ENCODE measurements at regions not wholly inside any gene's neighbourhood (a gene's known extent, or its start where the extent isn't known, plus 50 kb on each side); places are given as distances from the start of the nearest gene placed in this dataset.

- H3K27ac ChIP-seq (ENCODE audit: extremely low read depth, low read depth, low read length) = no peak overlapping the region
- TF ChIP-seq PRDM6 (tag by site-specific recombination; IDR thresholded peaks at IDR 0.05) (no peak), RBAK (tag by site-specific recombination; IDR thresholded peaks at IDR 0.05) (no peak), ZNF521 (tag by site-specific recombination; IDR thresholded peaks at IDR 0.05) (no peak)
- CTCF ChIA-PET = no interaction called here
- H3K4me1 ChIP-seq (ENCODE audit: control insufficient read depth, insufficient read depth, low read length) = no peaks in the 10 kb centered on the region
- H3K9me3 ChIP-seq (ENCODE audit: control insufficient read depth, insufficient read depth, low read depth, low read length) = no peaks in the 10 kb centered on the region
- no peak overlapping the region for H3K4me3 ChIP-seq (ENCODE audit: low read depth, low read length)
- POLR2A ChIA-PET = no interaction called here
- H3K36me3 ChIP-seq (ENCODE audit: control insufficient read depth in 2 of 2, insufficient read depth in 1 of 2, low read length in 2 of 2) = no peaks in the 10 kb centered on the region
Measured at GRCh38 chr7:12138421-12138820, 72.7 kb upstream of the TMEM106B start.

GRCh38 chr7:12139416-12139815, 71.7 kb upstream of the TMEM106B start:
- Histone ChIP-seq H3K36me3 (ENCODE audit: control insufficient read depth in 2 of 2, insufficient read depth in 1 of 2, low read length in 2 of 2) (no peaks in the 10 kb centered on the region), H3K9me3 (ENCODE audit: control insufficient read depth, insufficient read depth, low read depth, low read length) (no peaks in the 10 kb centered on the region), H3K27ac (ENCODE audit: extremely low read depth, low read depth, low read length) (no peak overlapping the region), H3K4me3 (ENCODE audit: low read depth, low read length) (no peak overlapping the region), H3K4me1 (ENCODE audit: control insufficient read depth, insufficient read depth, low read length) (no peaks in the 10 kb centered on the region)
- POLR2A ChIA-PET = interaction anchor here (0.6 kb wide), 1 partner anchor 31 kb away, joined by 3 read pairs; no protein-coding TSS in a partner anchor
- TF ChIP-seq ZBTB17 (tag by site-specific recombination; IDR thresholded peaks at IDR 0.05) (no peak), ZNF626 (tag by site-specific recombination; IDR thresholded peaks at IDR 0.05) (no peak), ZFP37 (tag by site-specific recombination; IDR thresholded peaks at IDR 0.05) (no peak), ZNF555 (tag by site-specific recombination; conservative IDR thresholded peaks at IDR 0.05) (no peak), ZNF785 (tag by site-specific recombination; IDR thresholded peaks at IDR 0.05) (no peak), KLF16 (tag by site-specific recombination; IDR thresholded peaks at IDR 0.05) (no peak), ZNF518A (tag by site-specific recombination; conservative IDR thresholded peaks at IDR 0.05; ENCODE audit: low read depth) (no peak), TCF7L2 (IDR thresholded peaks at IDR 0.05; ENCODE audit: borderline replicate concordance, low read depth, low read length) (no peak), ZNF391 (tag by site-specific recombination; IDR thresholded peaks at IDR 0.05; ENCODE audit: borderline replicate concordance, low read depth) (no peak), ZNF623 (tag by site-specific recombination; IDR thresholded peaks at IDR 0.05) (no peak), GLIS1 (tag by site-specific recombination; IDR thresholded peaks at IDR 0.05) (no peak), ZNF600 (tag by site-specific recombination; IDR thresholded peaks at IDR 0.05) (no peak)
- CTCF ChIA-PET = no interaction called here

GRCh38 chr7:12146813-12147212, 64.3 kb upstream of the TMEM106B start:
- Histone ChIP-seq H3K36me3 (ENCODE audit: control insufficient read depth in 2 of 2, insufficient read depth in 1 of 2, low read length in 2 of 2) (no peaks in the 10 kb centered on the region), H3K27ac (ENCODE audit: extremely low read depth, low read depth, low read length) (no peak overlapping the region), H3K4me3 (ENCODE audit: low read depth, low read length) (no peak overlapping the region), H3K9me3 (ENCODE audit: control insufficient read depth, insufficient read depth, low read depth, low read length) (no peaks in the 10 kb centered on the region), H3K4me1 (ENCODE audit: control insufficient read depth, insufficient read depth, low read length) (no peaks in the 10 kb centered on the region)
- ChIA-PET POLR2A (no interaction called here), CTCF (interaction anchor here (0.5 to 0.6 kb wide), 2 partner anchors 36 to 98 kb away, joined by 3 to 4 read pairs; no protein-coding TSS in a partner anchor)
- TF ChIP-seq ZNF830 (tag by site-specific recombination; IDR thresholded peaks at IDR 0.05; ENCODE audit: low read depth) (no peak), ZNF747 (tag by site-specific recombination; IDR thresholded peaks at IDR 0.05) (no peak), IKZF3 (tag by site-specific recombination; IDR thresholded peaks at IDR 0.05) (no peak), ZNF350 (tag by site-specific recombination; IDR thresholded peaks at IDR 0.05) (no peak), ZNF555 (tag by site-specific recombination; conservative IDR thresholded peaks at IDR 0.05) (no peak), ZBTB1 (tag by site-specific recombination; IDR thresholded peaks at IDR 0.05) (no peak), ZNF423 (tag by site-specific recombination; IDR thresholded peaks at IDR 0.05) (no peak), ZNF26 (tag by site-specific recombination; IDR thresholded peaks at IDR 0.05) (no peak), ZNF510 (tag by site-specific recombination; IDR thresholded peaks at IDR 0.05; ENCODE audit: insufficient replicate concordance) (no peak), GLI4 (tag by site-specific recombination; IDR thresholded peaks at IDR 0.05) (no peak), ZSCAN30 (tag by site-specific recombination; IDR thresholded peaks at IDR 0.05) (no peak), ZNF670 (tag by site-specific recombination; IDR thresholded peaks at IDR 0.05; ENCODE audit: low read depth) (no peak)

Data from HEK293 (cell line).